Stimulated activated CD8-positive, alpha-beta memory T cell treated with anti-CD3 and anti-CD28 coated beads, Interleukin-12 subunit alpha, Interleukin-12 subunit beta, amount 100 ng/mL, for 24 hours (primary cell): ENCODE measurements at regions not wholly inside any gene's neighbourhood (a gene's known extent, or its start where the extent isn't known, plus 50 kb on each side); places are given as distances from the start of the nearest gene placed in this dataset.

ENCODE experiments used
- DNase-seq: peaks from one replicate; pipeline ENCODE4 v3.0.0-alpha.2; 2020; ENCODE audit errors: extremely low read depth

DNA sequence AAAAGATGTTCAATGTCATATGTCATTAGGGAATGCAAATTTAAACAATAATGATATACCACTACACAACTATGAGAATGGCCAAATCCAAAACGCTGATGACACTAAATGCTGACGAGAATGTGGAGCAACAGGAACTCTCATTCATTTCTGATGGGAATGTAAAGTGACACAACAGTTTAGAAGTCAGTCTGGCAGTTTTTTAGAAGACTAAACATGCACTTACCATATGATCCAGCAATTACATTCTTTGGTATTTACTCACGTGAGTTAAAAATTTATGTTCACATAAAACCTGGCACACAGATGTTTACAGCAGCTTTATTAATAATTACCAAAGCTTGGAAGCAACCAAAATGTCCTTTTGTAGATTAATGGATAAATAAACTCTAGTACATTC is 110.4 kb upstream of the C1orf21 start:
- no peak for DNase-seq

DNA sequence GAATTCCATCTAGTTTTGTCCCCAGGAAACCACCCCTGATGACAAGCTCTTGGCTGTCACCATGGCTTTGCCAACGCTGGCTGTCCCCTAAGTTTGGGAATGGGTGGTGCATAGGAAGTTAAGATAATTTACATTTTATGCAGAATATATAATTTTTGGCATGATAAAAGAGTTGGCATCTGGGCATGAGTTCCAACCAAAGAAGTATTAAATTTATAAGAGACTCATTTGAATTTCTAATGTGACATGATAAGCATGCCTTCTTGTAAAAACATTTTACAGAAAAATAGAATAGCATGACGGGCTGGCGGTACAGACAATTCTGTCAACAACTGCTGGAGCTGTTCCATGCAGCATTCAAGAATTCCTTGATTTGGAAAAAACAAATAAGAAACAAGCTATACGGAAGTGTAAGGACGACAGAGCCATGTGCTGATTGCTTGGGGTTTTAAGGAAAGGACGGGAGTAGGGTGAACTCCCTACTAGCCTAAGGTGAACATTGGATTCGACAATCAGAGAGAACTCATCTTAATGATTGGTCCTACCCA is 106.8 kb upstream of the C1orf21 start:
- no peak for DNase-seq

DNA sequence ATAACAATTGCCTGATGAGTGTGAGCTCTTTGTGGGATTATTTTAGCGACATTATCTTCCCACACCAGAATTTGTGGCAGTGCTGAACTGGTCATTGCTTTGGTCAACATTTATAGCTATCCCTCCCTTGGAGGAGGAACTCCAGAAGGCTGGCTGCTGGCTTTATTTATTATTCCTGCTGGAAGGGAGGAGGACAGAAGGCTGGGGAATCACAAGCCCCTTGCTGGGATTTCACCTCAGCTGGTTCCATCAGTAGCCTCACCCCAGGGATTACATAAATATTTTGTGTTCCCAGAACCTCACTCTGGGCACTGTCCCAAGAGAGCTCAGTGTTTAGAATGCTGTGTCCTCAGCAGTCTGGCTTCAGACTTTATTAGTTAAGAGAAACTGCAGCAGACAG is 102.8 kb upstream of the C1orf21 start:
- no peak for DNase-seq

DNA sequence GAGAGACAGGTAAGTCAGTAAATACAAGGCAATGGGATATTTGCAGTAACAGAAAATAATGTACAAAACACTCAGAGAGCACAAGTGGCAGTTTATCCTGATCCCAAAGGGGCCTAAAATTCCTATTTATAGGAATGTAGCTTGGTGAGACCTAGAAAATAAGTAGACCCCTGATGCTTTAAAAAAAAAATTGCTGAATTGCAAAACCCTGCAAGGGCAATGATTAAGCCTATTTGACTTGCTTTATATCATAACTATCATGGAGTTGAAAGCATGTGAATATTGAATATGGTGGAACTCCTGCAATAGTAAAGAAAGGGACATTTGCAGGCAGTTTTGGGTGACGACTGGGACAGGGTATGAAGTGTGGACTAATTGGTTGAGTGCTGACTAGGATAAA is 101.9 kb upstream of the C1orf21 start:
- DNase-seq = no peak

DNA sequence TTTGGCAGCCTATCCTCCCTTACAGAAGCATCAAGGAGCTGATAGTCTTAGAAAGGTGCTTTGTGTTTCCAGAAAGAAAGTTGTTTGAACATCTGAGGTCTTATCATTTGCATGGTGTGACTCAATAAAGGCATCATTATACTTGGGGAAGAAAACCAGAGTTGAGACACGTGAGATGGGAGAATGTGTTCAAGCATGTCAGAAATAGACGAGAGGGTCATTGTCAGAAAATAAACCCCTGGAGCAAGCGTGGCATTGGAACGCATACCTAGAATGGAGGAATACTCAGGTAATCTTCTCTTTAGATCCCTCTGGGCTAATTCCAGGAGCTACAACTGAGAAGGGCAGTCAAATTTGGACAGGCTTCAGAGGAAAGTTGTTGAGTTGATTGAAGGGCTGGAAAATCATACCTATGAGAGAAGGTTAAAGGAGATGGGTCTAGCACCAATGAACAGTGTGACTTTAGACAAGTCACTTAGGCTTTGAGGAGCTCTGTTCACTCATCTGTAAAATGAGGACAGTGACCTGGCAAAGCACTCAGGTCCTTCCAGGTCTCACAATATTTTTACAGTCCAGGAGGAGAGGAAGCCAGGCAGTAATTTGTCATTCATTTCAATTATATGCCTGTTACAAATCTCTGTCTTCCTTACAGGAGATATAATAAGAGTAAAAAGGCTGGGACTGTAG is 101.3 kb upstream of the C1orf21 start:
- no peak for DNase-seq

DNA sequence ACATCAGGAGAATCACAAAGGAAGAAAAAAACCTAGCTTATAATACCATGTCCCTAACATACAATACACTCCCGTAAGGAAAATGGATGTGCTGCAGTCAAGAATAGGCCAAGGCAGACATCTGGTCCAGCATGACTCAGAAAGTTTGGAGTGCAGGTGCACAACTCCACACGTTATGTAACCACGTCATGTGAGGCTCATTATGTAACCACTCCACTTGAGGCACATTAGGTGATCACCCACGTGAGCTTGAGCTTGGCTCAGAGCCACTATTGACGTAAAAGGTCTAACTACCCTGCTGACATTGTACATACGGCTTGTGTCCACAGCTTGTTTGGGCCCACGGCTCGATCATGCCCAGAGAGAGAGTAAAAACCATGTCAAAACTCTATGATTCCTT is 99.8 kb upstream of the C1orf21 start:
- DNase-seq = no peak

DNA sequence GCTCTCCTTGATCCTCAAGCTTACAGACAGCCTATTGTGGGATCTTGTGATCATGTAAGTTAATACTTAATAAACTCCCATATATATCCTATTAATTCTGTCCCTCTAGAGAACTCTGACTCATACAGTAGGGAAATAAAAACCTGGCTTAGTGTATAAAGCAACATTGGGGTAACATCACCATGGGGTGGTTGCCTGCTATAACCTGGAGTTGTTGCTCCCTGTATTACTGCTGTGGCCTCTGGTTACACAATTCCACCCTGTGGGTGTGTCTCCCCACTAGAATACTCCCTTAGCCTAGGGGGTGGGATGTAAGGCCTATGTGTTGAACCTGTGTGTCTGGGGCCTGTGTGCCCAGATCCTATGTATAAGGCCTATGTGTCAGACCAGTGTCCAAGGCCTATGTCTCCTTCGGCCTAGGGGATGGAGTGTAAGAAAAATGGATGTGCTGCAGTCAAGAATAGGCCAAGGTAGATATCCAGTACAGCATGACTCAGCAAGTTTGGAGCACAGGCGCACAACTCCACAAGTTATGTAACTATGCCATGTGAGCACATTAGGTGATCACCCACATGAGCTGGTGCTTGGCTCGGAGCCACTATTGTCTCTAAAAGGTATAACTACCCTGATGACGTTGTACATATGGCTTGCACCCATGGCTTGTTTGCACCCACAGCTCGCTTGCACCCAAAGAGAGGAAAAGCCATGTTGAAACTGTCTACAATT is 96.8 kb upstream of the C1orf21 start:
- DNase-seq = no peak

DNA sequence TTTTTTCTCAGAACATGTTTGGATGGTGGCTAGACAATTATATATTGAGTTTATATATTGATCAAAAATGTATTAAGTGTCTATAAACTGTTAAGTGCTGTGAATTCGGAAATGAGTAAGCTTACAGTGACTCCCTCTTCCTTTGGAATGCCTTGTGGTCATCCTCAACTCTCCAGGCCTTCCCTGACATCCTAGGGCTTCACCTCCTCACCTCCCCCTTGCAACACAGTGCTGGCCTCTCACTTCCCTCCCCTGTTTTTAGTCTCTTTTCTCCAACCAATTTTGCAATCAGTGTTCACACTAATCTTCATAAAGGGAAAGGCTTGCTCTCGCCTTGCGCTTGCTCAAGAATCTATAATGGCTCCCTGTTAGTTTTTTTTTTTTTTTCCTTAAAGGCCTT is 95.1 kb upstream of the C1orf21 start:
- no peak for DNase-seq

DNA sequence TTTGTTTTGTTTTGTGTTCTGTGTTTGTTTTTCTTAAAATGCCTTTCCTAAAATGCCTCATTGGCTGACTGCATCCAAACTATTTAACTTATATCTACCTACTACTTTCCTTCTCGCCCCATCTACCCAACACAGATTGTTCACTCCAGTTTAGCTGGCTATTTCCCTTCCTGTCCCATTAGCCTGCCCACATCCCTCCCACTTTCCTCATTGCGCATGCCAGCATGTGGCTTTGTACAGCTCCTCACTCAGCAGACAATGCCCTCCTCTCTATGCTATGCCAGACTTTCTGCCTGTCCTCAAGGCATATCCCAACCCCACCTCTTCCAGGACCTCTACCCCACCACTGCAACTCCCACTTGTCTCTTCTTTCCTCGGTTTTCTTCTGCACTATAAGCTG is 94.7 kb upstream of the C1orf21 start:
- no peak for DNase-seq

DNA sequence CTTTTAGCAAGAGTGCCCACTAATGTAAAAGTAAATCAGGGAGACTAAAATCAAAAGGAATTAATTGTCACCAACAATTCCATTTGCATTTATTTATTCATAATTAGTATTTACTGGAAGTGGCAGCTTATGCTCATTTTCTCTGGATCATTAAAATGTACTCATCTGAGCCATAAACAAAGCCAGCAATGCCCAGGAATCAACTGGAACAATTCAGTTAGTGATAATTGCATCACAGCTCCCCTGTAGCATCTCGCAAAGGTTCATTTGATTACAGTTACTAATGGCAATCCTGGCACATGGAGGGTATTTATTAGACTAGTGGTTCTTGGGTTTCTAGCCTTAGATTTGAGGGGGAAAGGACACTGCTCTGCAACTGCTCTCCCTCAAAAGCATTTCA is 92.7 kb upstream of the C1orf21 start:
- DNase-seq = no peak

DNA sequence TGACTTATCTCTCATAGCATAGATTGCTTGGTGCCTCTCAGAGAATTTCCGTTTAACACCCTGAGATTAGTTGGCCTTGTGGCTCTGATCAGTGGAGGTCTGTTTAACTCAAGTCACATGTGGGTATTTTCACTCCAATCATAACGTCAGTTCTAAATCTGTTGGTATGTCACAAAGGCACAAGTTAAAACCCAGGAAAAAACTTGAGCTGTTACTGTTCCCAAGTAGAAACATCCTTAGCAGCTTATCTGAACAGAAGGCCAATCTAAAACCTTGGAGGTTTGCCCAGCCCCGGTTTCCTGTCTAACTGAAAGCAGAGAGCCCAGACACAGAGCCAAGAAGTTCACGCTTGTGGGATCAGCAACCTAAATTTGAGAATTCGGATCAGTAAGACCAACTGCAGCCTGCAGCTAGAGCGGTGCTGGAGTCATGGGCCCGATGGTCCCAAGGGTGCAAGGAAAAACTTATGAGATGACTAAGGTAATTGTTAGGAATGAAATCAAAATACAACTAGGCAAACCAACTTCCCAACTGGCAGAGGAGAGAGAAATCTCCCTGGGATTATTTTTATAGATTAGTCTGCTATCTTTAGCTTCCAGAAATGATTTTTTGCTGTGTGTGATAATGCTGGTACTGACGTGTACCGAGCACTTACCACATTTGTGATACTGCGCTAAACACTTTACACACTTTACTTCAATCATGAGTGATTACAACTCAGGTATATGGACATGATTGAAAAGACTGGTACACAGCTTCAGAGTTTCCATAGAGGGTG is 90.2 kb upstream of the C1orf21 start:
- DNase-seq = no peak

DNA sequence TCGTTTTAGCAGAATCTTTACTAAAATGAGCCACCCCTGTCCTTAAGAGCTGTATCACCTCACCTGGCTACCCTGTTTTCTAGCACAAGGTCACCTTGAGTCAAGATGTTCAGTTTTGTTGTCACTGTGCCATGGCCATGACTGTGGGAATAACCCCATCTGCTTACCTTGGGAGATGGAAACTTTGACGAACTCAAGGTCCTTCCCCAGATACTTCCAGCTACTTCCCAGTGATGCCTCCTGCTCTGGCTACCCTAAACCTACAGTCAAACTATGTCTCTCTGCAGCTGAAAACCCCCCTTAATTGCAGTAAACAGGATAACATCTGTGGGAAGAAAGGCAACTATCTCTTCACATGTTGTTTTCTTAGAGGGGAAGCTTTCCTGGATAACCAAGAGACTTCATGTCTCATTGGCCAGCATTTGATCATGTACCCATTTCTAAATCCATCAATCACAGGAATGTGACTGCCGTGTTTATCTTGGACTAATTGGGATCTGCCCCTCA is 89.5 kb upstream of the C1orf21 start:
- DNase-seq = no peak

DNA sequence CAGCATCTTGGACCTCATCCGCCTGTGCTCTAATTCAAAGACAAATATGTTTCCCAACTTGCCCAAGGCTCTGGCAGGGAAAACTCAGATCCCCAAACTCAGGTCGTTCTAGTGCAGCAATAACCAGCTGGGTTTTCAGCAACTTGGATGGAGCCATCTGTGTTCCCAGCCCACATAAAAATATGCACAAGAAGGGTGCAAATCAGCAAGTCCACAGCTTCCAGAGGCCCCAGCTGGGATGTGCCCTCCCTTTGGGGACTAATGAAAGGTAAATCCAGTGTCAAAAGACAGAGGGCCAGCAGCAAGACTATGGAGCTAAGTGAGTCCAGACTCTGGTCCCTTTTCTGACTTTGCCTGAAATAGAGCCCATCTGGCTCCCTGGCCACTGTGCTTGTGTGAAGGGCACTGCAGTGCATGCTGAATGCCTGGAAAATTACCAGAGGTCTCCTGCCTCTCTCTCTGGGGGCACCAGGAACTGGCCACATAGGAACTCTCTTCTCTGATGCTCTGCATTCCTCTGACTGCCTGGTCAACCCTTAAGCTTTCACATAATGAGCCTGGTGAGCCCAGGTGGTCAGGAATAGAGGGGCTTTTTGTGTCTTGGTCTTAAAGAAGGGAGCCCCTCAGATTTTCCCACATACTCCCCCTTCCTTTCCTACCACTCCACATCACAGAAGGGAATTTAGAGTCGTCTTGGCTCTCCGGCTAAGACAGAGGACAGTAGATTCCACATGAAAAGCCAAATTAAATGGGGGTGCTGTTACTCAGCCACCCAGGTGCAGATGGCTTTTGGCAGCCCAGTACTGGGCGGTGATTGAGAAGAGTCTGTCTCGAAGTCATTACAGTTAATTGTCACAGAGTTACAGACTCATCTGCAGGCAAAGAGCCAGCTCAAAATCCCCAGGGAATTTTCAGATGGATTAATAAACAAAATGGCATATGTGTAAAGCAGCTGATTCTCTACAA is 88.1 kb upstream of the C1orf21 start:
- DNase-seq = no peak

DNA sequence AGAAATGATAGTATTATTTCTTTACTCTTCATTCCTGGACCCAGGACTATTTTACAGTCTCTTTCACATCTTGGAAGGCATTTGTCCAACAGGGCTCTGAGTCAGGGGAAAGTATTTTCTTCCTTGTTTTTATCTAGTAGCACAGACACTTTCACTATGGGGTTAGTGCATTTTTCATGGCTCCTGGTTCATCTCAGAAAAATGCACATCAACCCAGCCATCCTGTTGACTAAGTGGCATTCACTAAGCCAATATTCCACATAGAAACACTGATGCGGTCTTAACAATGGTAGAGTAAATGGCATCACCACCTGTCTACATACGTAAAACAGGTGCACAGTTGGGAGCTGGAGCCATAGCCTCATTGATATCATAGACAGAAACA is 87.4 kb upstream of the C1orf21 start:
- DNase-seq = no peak

DNA sequence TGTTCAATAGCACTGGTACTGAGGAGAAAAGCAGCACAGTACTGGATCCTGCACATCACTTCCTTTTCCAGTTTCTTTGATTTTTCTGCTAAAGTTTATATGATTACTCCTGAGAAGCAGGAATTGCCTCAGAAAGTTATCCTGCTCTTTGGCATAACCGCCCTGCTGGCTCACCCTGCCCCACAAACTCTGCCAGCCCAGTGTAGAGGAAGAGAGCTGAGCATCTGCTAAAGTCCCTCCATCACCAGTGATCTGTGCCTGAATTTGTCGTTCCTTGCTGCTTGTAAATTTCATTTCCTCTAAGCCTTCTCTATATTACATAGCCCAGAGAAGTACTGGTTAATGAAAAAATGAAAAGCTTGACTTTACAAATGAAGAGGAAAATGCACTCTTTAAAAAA is 87.0 kb upstream of the C1orf21 start:
- DNase-seq = no peak

DNA sequence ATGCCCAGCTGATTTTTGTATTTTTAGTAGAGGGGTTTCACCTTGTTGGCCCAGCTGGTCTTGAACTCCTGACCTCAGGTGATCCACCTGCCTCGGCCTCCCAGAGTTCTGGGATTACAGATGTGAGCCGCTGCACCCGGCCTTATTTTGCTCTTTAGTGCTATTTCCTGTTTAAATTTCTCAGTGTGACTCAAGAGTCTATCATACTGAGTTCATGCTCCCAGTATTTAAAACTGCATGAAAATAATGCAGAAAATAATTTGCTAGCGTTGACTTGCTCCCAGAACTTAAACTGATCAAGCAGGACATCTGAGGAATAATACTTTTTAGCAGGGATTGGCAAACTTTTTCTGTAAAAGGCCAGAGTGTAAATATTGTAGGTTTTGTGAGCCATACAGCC is 86.4 kb upstream of the C1orf21 start:
- no peak for DNase-seq

DNA sequence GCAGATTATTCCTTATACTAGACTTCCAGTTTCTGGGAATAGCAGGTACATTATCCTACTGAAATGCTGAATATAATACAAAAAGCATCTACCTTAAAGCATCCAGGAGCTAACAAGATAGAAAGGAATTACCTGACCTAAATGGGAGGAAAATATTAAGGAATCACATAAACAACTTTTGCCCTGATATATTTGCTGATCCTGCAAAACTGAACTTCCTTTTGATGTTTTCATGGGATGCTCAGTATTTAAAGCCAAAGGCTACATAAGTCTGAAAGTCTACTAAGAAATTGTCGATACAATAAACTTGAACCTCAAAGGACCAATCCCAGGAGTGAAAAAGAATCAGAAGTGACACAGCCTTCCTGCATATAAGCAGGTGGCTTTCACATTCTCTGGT is 85.6 kb upstream of the C1orf21 start:
- no peak for DNase-seq

DNA sequence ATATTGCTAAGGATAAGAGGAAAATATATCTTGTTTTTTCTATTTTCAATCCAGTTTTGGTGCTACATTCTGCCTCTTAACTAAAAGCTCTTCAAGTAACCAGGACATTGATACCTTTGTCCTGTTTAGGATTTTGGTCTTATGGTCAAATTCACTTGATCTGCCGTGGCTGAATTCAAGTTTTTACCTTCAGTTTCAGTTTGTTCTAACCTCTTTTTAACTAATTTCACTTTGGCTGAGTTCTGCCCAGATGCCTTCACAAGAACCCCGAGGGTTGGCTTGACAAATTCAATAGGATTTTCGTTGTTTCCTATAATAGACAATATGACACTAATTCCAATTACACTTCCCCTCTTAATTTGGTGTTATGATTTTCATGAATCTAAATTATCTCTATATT is 84.5 kb upstream of the C1orf21 start:
- DNase-seq = no peak

DNA sequence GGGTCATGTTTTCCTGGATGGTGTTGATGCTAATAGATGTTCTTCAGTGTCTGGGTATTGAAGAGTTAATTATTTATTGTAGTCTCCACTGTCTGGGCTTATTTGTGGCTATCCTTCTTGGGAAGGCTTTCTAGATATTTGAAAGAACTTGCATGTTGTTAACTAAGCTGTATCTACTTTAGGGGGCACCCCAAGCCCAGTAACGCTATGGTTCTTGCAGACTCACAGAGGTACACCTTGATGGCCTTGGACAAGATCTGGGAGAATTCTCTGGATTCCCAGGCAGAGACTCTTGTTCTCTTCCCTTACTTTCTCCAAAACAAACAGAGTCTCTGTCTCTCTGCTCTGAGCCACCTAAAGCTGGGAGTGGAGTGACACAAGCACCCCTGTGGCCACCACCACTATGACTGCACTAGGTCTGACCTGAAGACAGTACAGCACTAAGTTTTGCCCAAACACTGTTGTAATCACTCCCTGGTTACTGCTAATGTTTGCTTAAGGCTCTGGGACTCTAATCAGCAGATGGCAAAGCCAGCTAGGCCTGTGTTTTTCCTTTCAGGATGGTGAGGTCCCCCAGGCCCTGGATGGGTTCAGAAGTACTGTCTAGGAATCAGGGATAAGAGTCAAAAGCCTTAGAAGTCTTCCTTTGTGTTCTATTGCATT is 76.5 kb upstream of the C1orf21 start:
- no peak for DNase-seq

DNA sequence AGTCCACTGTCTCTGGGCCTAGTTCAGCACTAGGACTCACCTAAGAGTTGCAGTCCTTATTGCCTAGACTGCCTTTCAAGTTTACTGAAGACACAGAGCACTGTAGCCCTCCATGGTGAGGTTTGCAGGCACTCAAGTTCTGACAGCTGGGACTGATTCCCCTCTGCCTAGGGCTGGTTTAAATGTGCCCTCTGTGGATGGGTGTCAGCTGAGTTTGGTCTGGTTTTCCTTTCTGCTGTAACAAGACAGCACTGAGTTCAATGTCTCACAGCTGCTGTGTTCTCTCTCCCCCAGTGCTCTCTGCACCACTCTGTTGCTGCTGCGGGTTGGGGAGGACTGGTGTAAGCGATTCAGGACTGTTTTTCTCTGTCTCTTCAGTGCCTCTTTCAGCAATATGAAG is 75.2 kb upstream of the C1orf21 start:
- DNase-seq = no peak

DNA sequence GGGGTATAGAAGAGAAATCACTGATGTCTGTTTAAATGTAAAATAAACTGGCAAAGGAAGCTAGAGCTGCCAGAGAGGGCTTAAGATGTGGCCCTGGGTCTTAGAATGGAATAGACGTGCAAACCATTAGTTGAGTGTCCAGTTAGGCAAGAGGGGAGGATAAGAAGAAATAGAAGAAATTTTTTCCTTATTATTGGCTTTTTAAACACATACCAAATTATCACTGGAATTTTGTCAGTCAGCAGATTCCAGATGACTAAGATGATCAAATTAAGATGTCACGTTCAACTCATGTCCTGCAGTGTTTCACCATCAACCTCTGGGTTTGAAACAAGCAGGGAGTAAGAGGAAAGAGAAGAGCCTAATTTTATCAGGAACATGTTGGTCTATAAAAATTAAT is 71.6 kb upstream of the C1orf21 start:
- DNase-seq = no peak
